ENCODE measurements at regions not wholly inside any gene's neighbourhood (a gene's known extent, or its start where the extent isn't known, plus 50 kb on each side); places are given as distances from the start of the nearest gene placed in this dataset.
"Not testable (repeated sequence)": the region's sequence is repeated elsewhere in the genome, so short reads cannot be mapped to it uniquely, and the experiment has no call there.

- not testable (repeated sequence) for DNase-seq
Observed at GRCh38 chr9:65393111-65393810, 108.3 kb upstream of the FOXD4L5 start.

- DNase-seq, result not testable (repeated sequence)
Observed at GRCh38 chr9:65392611-65393010, 107.6 kb upstream of the FOXD4L5 start.

- not testable (repeated sequence) for DNase-seq
Observed at GRCh38 chr9:65389710-65390109, 104.7 kb upstream of the FOXD4L5 start.

GRCh38 chr9:65389216-65389615 lies 104.2 kb upstream of the FOXD4L5 start:
- DNase-seq, result not testable (repeated sequence)

GRCh38 chr9:65386699-65387098 lies 101.7 kb upstream of the FOXD4L5 start:
- peak; percentile 70 for DNase-seq

GRCh38 chr9:65386191-65386590 lies 101.2 kb upstream of the FOXD4L5 start:
- not testable (repeated sequence) for DNase-seq

GRCh38 chr9:65385655-65386024 lies 100.6 kb upstream of the FOXD4L5 start:
- not testable (repeated sequence) for DNase-seq

- not testable (repeated sequence) for DNase-seq
Observed at GRCh38 chr9:65384759-65385654, 100.0 kb upstream of the FOXD4L5 start.

GRCh38 chr9:65384066-65384465 lies 99.1 kb upstream of the FOXD4L5 start:
- not testable (repeated sequence) for DNase-seq

- not testable (repeated sequence) for DNase-seq
Observed at GRCh38 chr9:65383646-65384045, 98.6 kb upstream of the FOXD4L5 start.

GRCh38 chr9:65382701-65383318 lies 97.8 kb upstream of the FOXD4L5 start:
- not testable (repeated sequence) for DNase-seq

Measured in inflammatory macrophage treated with lipopolysaccharide for 4 hours (primary cell).